ENCODE measurements at regions not wholly inside any gene's neighbourhood (a gene's known extent, or its start where the extent isn't known, plus 50 kb on each side); places are given as distances from the start of the nearest gene placed in this dataset.

DNA sequence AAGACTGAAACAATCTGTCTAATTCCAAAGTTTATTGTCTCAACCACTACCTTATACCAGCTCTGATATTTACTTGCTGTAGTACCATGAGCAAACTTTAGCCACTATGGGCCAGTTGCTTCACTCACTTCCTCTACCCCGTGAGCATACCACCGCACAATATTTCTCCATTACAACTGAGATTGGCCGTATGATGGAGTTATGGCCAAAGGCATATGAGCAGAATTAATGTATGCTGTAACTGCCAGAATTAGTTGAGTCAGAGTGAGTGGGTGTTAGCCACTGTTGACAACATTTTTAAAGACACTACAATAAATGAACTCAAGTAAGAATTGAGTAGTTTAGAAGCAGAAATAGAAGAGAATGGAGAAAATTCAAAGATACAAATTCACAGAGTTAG is 69.7 kb downstream of the LRATD1 start:
- Histone ChIP-seq H2AFZ (ENCODE audit: insufficient read depth, low read depth, low read length, poor library complexity, severe bottlenecking) (no peak overlapping the region), H3K79me2 (ENCODE audit: insufficient read depth, low read length) (no peaks in the 10 kb centered on the region), H3K9me3 (replicated peaks in 1 of 2; ENCODE audit: control insufficient read depth in 1 of 2, insufficient read depth in 1 of 2, low read length in 2 of 2) (no peaks in the 10 kb centered on the region), H3K9ac (ENCODE audit: insufficient read depth, low read length, poor library complexity, severe bottlenecking) (no peak overlapping the region), H3K4me1 (ENCODE audit: control insufficient read depth in 1 of 2, insufficient read depth in 2 of 2, low read length in 2 of 2) (no peaks in the 10 kb centered on the region), H3K27ac (ENCODE audit: low read depth in 1 of 2, low read length in 2 of 2) (no peak overlapping the region), H3K4me2 (replicated peaks; ENCODE audit: extremely low read depth, low read length, poor library complexity, severe bottlenecking) (no peak overlapping the region), H3K27me3 (ENCODE audit: control insufficient read depth in 2 of 2, insufficient read depth in 2 of 2, low read length in 2 of 2) (no peaks in the 10 kb centered on the region), H3K4me3 (replicated peaks in 1 of 3; ENCODE audit: low read depth in 2 of 3, low read length in 3 of 3) (no peak overlapping the region), H3K36me3 (replicated peaks in 1 of 2; ENCODE audit: control insufficient read depth in 1 of 2, insufficient read depth in 2 of 2, low read length in 2 of 2) (no peaks in the 10 kb centered on the region), H4K20me1 (ENCODE audit: insufficient read depth, low read length) (no peaks in the 10 kb centered on the region)
- intact Hi-C loops (cut with micrococcal nuclease): no loop called here
- no CpG with 5 or more reads among the region's 3 CpGs for WGBS (ENCODE audit: insufficient coverage)
- Mint-ChIP-seq H3K4me3 (no peak overlapping the region), H3K27ac (no peak overlapping the region), H3K4me1 (no peaks in the 10 kb centered on the region), H3K9me3 (peaks cover 0 to 2% (median 0%) of the 10 kb centered on the region in 7 donors), H3K36me3 (no peaks in the 10 kb centered on the region), H3K27me3 (ENCODE audit: low read depth in 3 of 3) (no peaks in the 10 kb centered on the region)
- DNase-seq: no peak
- TF ChIP-seq, protein P1, sequence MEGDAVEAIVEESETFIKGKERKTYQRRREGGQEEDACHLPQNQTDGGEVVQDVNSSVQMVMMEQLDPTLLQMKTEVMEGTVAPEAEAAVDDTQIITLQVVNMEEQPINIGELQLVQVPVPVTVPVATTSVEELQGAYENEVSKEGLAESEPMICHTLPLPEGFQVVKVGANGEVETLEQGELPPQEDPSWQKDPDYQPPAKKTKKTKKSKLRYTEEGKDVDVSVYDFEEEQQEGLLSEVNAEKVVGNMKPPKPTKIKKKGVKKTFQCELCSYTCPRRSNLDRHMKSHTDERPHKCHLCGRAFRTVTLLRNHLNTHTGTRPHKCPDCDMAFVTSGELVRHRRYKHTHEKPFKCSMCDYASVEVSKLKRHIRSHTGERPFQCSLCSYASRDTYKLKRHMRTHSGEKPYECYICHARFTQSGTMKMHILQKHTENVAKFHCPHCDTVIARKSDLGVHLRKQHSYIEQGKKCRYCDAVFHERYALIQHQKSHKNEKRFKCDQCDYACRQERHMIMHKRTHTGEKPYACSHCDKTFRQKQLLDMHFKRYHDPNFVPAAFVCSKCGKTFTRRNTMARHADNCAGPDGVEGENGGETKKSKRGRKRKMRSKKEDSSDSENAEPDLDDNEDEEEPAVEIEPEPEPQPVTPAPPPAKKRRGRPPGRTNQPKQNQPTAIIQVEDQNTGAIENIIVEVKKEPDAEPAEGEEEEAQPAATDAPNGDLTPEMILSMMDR (IDR thresholded peaks at IDR 0.05): no peak

DNA sequence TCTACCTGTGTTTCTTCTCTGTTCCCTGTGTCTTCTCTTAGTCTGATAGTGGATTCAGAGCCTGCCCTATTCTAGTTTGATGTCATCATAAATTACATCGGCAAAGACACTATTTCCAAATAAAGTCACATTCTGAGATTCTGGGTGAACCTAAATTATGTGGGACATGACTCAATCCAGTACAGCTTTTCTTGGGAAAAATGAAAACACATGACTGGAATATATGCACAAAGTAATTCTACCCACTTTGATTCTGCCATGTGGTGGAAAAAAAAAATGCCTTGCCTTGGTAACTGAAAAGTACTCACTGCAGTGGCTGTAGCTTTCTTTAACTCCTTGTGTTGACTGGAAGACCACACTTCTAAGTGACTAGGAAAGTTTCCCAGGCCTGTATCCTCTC is 73.7 kb downstream of the LRATD1 start:
- Histone ChIP-seq H3K27me3 (ENCODE audit: control insufficient read depth in 2 of 2, insufficient read depth in 2 of 2, low read length in 2 of 2) (no peaks in the 10 kb centered on the region), H3K79me2 (ENCODE audit: insufficient read depth, low read length) (no peaks in the 10 kb centered on the region), H3K9ac (ENCODE audit: insufficient read depth, low read length, poor library complexity, severe bottlenecking) (no peak overlapping the region), H3K4me1 (ENCODE audit: control insufficient read depth in 1 of 2, insufficient read depth in 2 of 2, low read length in 2 of 2) (no peaks in the 10 kb centered on the region), H3K27ac (ENCODE audit: low read depth in 1 of 2, low read length in 2 of 2) (no peak overlapping the region), H2AFZ (ENCODE audit: insufficient read depth, low read depth, low read length, poor library complexity, severe bottlenecking) (no peak overlapping the region), H3K9me3 (replicated peaks in 1 of 2; ENCODE audit: control insufficient read depth in 1 of 2, insufficient read depth in 1 of 2, low read length in 2 of 2) (no peaks in the 10 kb centered on the region), H4K20me1 (ENCODE audit: insufficient read depth, low read length) (no peaks in the 10 kb centered on the region), H3K4me2 (replicated peaks; ENCODE audit: extremely low read depth, low read length, poor library complexity, severe bottlenecking) (no peak overlapping the region), H3K4me3 (replicated peaks in 1 of 3; ENCODE audit: low read depth in 2 of 3, low read length in 3 of 3) (no peak overlapping the region), H3K36me3 (replicated peaks in 1 of 2; ENCODE audit: control insufficient read depth in 1 of 2, insufficient read depth in 2 of 2, low read length in 2 of 2) (no peaks in the 10 kb centered on the region)
- Mint-ChIP-seq H3K27me3 (ENCODE audit: low read depth in 3 of 3) (peaks cover 0 to 1% (median 0%) of the 10 kb centered on the region in 3 donors), H3K9me3 (peaks cover 0 to 4% (median 0%) of the 10 kb centered on the region in 7 donors), H3K4me1 (no peaks in the 10 kb centered on the region), H3K27ac (no peak overlapping the region), H3K4me3 (no peak overlapping the region), H3K36me3 (no peaks in the 10 kb centered on the region)
- TF ChIP-seq, protein P1 (IDR thresholded peaks at IDR 0.05): no peak
- WGBS (ENCODE audit: insufficient coverage): no CpG with 5 or more reads among the region's 1 CpG
- intact Hi-C loops (cut with micrococcal nuclease): no loop called here
- no peak for DNase-seq
